CD14-positive monocyte (primary cell): ENCODE measurements at regions not wholly inside any gene's neighbourhood (a gene's known extent, or its start where the extent isn't known, plus 50 kb on each side); places are given as distances from the start of the nearest gene placed in this dataset.
A peak's percentile ranks its signal among the peaks of the same experiment; 100 is the strongest.

Source experiments
- DNase-seq, 3 donors: peaks; one replicate each; pipeline ENCODE4 v3.0.0-alpha.2; 2011 to 2022
- H2AFZ ChIP-seq: 2 replicates; pipeline ENCODE4 v1.6.0; 2012; ENCODE audit warnings: mild to moderate bottlenecking, low read depth, low read length, inconsistent platforms; ENCODE audit not compliant: insufficient read depth, poor library complexity, severe bottlenecking
- H3K27ac ChIP-seq, 2 donors: 1 replicate in 1 of 2; 2 replicates in 1 of 2; pipeline ENCODE4 v1.5.1; 2012 to 2013; ENCODE audit warnings: low read length in 2 of 2, control low read depth in 1 of 2, inconsistent platforms in 1 of 2, low read depth in 1 of 2, mild to moderate bottlenecking in 1 of 2
- H3K27me3 ChIP-seq, 2 donors: one replicate each; pipeline versions ENCODE4 v1.6.0 to v1.6.1; 2011 to 2013; ENCODE audit warnings: low read length in 2 of 2; ENCODE audit not compliant: control insufficient read depth in 2 of 2, insufficient read depth in 2 of 2
- H3K36me3 ChIP-seq, 2 donors: replicated peaks in 1 of 2; 1 replicate in 1 of 2; 2 replicates in 1 of 2; pipeline versions ENCODE4 v1.5.1 to v1.6.1; 2012 to 2013; ENCODE audit warnings: low read length in 2 of 2, control low read depth in 1 of 2, inconsistent platforms in 1 of 2, mild to moderate bottlenecking in 1 of 2; ENCODE audit not compliant: insufficient read depth in 2 of 2, control insufficient read depth in 1 of 2
- H3K4me1 ChIP-seq, 2 donors: 1 replicate in 1 of 2; 2 replicates in 1 of 2; pipeline versions ENCODE4 v1.5.1 to v1.6.1; 2012 to 2013; ENCODE audit warnings: low read length in 2 of 2, control low read depth in 1 of 2, inconsistent platforms in 1 of 2, mild to moderate bottlenecking in 1 of 2, moderate library complexity in 1 of 2; ENCODE audit not compliant: insufficient read depth in 2 of 2, control insufficient read depth in 1 of 2
- H3K4me2 ChIP-seq: replicated peaks from 2 replicates; pipeline ENCODE3; 2012; ENCODE audit warnings: low read length, moderate library complexity, mild to moderate bottlenecking; ENCODE audit not compliant: poor library complexity, severe bottlenecking; ENCODE audit errors: extremely low read depth
- H3K4me3 ChIP-seq, 3 experiments: fragments of 200-600 bp in 1 of 3; sonication (generic) in 1 of 3; replicated peaks in 1 of 3; 1 replicate in 2 of 3; 2 replicates in 1 of 3; pipeline ENCODE4 v1.5.1; 2011 to 2013; ENCODE audit warnings: low read length in 3 of 3, mild to moderate bottlenecking in 3 of 3, control low read depth in 2 of 3, low read depth in 2 of 3, inconsistent platforms in 1 of 3, moderate library complexity in 1 of 3
- H3K79me2 ChIP-seq: 2 replicates; pipeline ENCODE4 v1.6.0; 2012; ENCODE audit warnings: mild to moderate bottlenecking, control low read depth, inconsistent platforms, low read length, moderate library complexity; ENCODE audit not compliant: insufficient read depth
- H3K9ac ChIP-seq: 2 replicates; pipeline ENCODE4 v1.6.0; 2017; ENCODE audit warnings: low read length, mild to moderate bottlenecking; ENCODE audit not compliant: insufficient read depth, poor library complexity, severe bottlenecking
- H3K9me3 ChIP-seq, 2 donors: replicated peaks in 1 of 2; 1 replicate in 1 of 2; 2 replicates in 1 of 2; pipeline versions ENCODE4 v1.5.1 to v1.6.1; 2012 to 2013; ENCODE audit warnings: low read length in 2 of 2, control low read depth in 1 of 2; ENCODE audit not compliant: control insufficient read depth in 1 of 2, insufficient read depth in 1 of 2
- H4K20me1 ChIP-seq: 2 replicates; pipeline ENCODE4 v1.6.0; 2012; ENCODE audit warnings: mild to moderate bottlenecking, low read length, control low read depth, moderate library complexity; ENCODE audit not compliant: insufficient read depth
- H3K27ac Mint-ChIP-seq, 7 donors: one replicate each; pipeline ENCODE4 v1.8.0; 2020; ENCODE audit warnings: mild to moderate bottlenecking in 7 of 7, mixed read lengths in 7 of 7, moderate library complexity in 6 of 7, inconsistent platforms in 2 of 7
- H3K27me3 Mint-ChIP-seq, 3 donors: one replicate each; pipeline ENCODE4 v1.8.0; 2021 to 2022; ENCODE audit warnings: low read depth in 3 of 3, mild to moderate bottlenecking in 3 of 3, mixed read lengths in 3 of 3, moderate library complexity in 3 of 3, inconsistent platforms in 1 of 3
- H3K36me3 Mint-ChIP-seq, 2 donors: one replicate each; pipeline ENCODE4 v1.8.0; 2020; ENCODE audit warnings: mixed read lengths in 2 of 2, inconsistent platforms in 1 of 2, mild to moderate bottlenecking in 1 of 2
- H3K4me1 Mint-ChIP-seq: one replicate; pipeline ENCODE4 v1.8.0; 2020; ENCODE audit warnings: mild to moderate bottlenecking, mixed read lengths
- H3K4me3 Mint-ChIP-seq, 2 donors: one replicate each; pipeline ENCODE4 v1.8.0; 2020; ENCODE audit warnings: mild to moderate bottlenecking in 2 of 2, mixed read lengths in 2 of 2, moderate library complexity in 1 of 2
- H3K9me3 Mint-ChIP-seq, 7 donors: one replicate each; pipeline ENCODE4 v1.8.0; 2020 to 2022; ENCODE audit warnings: mixed read lengths in 7 of 7, mild to moderate bottlenecking in 6 of 7, moderate library complexity in 6 of 7, inconsistent platforms in 2 of 7
- WGBS: methylation state at CpG from one replicate; pipeline ENCODE4 v1.1.5; 2013; ENCODE audit warnings: missing lambda C conversion rate; ENCODE audit not compliant: insufficient coverage; 5-methylcytosine and 5-hydroxymethylcytosine counted together
- intact Hi-C, 2 donors: fragments of 100-400 bp; cut with micrococcal nuclease; formaldehyde crosslinking; loops; one replicate each; pipeline versions ENCODE4 v1.15.0 to v1.15.1; 2023
- TF ChIP-seq, protein P1 (sequence below): fragments of 200-600 bp; IDR thresholded peaks from one replicate; pipeline ENCODE4 v1.8.0; 2022; ENCODE audit warnings: antibody characterized with exemption, mild to moderate bottlenecking

DNA sequence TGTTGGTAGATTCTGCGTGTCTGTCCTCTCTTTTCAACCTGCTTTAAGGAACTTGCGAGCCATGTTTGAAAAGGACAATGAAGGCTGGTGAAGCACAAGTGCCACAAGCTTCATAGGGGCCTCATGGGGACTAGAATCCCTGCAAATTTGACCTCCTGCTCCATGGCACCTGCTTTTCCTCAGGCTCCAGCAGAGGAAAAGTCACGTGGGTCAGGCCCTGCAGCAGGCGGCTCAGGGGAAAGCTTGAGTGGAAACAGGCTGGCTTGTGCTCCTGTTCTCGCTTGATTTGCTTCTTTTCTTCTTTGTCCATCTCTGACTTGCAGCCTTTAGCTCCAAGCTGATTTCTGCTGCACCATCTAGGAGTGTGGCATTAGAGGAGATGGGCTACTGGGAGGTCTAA lies 187.6 kb upstream of the MAST4 start:
- Histone ChIP-seq H3K79me2 (no peaks in the 10 kb centered on the region), H3K9ac (no peak overlapping the region), H3K27me3 (no peaks in the 10 kb centered on the region), H2AFZ (no peak overlapping the region), H3K4me1 (no peaks in the 10 kb centered on the region), H3K9me3 (peaks cover 0 to 2% of the 10 kb centered on the region in 2 donors), H4K20me1 (no peaks in the 10 kb centered on the region), H3K4me3 (no peak overlapping the region), H3K36me3 (no peaks in the 10 kb centered on the region), H3K4me2 (no peak overlapping the region), H3K27ac (no peak overlapping the region)
- Mint-ChIP-seq H3K27me3 (peaks cover 0 to 2% (median 1%) of the 10 kb centered on the region in 3 donors), H3K9me3 (peaks cover 0 to 7% (median 3%) of the 10 kb centered on the region in 7 donors), H3K4me1 (no peaks in the 10 kb centered on the region), H3K4me3 (no peak overlapping the region), H3K27ac (peak overlapping the region in 1 of 7 donors; percentile 3), H3K36me3 (no peaks in the 10 kb centered on the region)
- DNase-seq: no peak
- 100% methylated on average over 4 of the region's 5 CpGs for WGBS
- intact Hi-C loops: no loop called here
- TF ChIP-seq, protein P1, sequence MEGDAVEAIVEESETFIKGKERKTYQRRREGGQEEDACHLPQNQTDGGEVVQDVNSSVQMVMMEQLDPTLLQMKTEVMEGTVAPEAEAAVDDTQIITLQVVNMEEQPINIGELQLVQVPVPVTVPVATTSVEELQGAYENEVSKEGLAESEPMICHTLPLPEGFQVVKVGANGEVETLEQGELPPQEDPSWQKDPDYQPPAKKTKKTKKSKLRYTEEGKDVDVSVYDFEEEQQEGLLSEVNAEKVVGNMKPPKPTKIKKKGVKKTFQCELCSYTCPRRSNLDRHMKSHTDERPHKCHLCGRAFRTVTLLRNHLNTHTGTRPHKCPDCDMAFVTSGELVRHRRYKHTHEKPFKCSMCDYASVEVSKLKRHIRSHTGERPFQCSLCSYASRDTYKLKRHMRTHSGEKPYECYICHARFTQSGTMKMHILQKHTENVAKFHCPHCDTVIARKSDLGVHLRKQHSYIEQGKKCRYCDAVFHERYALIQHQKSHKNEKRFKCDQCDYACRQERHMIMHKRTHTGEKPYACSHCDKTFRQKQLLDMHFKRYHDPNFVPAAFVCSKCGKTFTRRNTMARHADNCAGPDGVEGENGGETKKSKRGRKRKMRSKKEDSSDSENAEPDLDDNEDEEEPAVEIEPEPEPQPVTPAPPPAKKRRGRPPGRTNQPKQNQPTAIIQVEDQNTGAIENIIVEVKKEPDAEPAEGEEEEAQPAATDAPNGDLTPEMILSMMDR: no peak

DNA sequence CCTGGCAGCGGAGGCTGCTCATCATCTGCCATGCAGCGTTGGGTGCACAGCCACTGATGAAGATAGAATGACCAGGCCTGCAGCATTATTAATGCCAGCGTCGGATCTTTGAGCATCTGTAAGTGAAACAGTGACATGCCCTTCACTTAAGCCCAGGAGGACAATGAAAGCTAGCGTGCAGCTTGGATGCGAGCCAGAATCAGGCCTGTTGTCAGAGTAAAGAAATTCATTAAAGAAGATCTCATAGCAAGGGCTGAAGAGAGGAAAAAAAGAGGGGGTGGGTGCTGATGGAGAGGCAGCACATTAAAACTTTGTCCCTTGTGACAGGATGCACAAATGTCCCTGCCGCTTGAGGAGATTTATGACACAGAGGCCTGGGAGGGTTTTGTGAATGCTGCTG lies 186.1 kb upstream of the MAST4 start:
- Mint-ChIP-seq H3K4me1 (no peaks in the 10 kb centered on the region), H3K27me3 (peaks cover 0 to 2% (median 1%) of the 10 kb centered on the region in 3 donors), H3K27ac (no peak overlapping the region), H3K36me3 (no peaks in the 10 kb centered on the region), H3K4me3 (no peak overlapping the region), H3K9me3 (peaks cover 0 to 6% (median 2%) of the 10 kb centered on the region in 7 donors)
- no peaks in the 10 kb centered on the region for H3K4me1 ChIP-seq
- peaks cover 0 to 2% of the 10 kb centered on the region in 2 donors for H3K9me3 ChIP-seq
- no peak overlapping the region for H3K4me2 ChIP-seq
- TF ChIP-seq, protein P1: no peak
- H3K27ac ChIP-seq: no peak overlapping the region
- H3K4me3 ChIP-seq: no peak overlapping the region
- WGBS: 98% methylated on average over 5 of the region's 7 CpGs
- H3K9ac ChIP-seq: no peak overlapping the region
- no peaks in the 10 kb centered on the region for H4K20me1 ChIP-seq
- DNase-seq: no peak
- H3K36me3 ChIP-seq: no peaks in the 10 kb centered on the region
- H3K79me2 ChIP-seq: no peaks in the 10 kb centered on the region
- H2AFZ ChIP-seq: no peak overlapping the region
- intact Hi-C loops: no loop called here
- no peaks in the 10 kb centered on the region for H3K27me3 ChIP-seq
